Parathyroid adenoma (tissue), 2 donors: ENCODE measurements at regions not wholly inside any gene's neighbourhood (a gene's known extent, or its start where the extent isn't known, plus 50 kb on each side); places are given as distances from the start of the nearest gene placed in this dataset.

Experiments used
- H2AFZ ChIP-seq: fragments of 300-600 bp; sonication (generic); one replicate; pipeline ENCODE4 v1.7.0; 2017; ENCODE audit warnings: antibody characterized with exemption, mild to moderate bottlenecking
- H3K27ac ChIP-seq: fragments of 300-600 bp; sonication (generic); one replicate; pipeline ENCODE4 v1.7.0; 2017
- H3K27me3 ChIP-seq: fragments of 300-600 bp; sonication (generic); one replicate; pipeline ENCODE4 v1.7.0; 2017; ENCODE audit warnings: low read length; ENCODE audit not compliant: control insufficient read depth, insufficient read depth
- H3K36me3 ChIP-seq: fragments of 300-600 bp; sonication (generic); one replicate; pipeline ENCODE4 v1.7.0; 2017; ENCODE audit warnings: low read length; ENCODE audit not compliant: control insufficient read depth, insufficient read depth
- H3K4me1 ChIP-seq: fragments of 300-600 bp; sonication (generic); one replicate; pipeline ENCODE4 v1.7.0; 2017; ENCODE audit warnings: control low read depth
- H3K4me2 ChIP-seq: fragments of 300-600 bp; sonication (generic); one replicate; pipeline ENCODE4 v1.7.0; 2017; ENCODE audit warnings: low read length
- H3K4me3 ChIP-seq: fragments of 300-600 bp; sonication (generic); one replicate; pipeline ENCODE4 v1.7.0; 2017; ENCODE audit warnings: low read depth, low read length
- H3K79me2 ChIP-seq: fragments of 300-600 bp; sonication (generic); one replicate; pipeline ENCODE4 v1.7.0; 2017; ENCODE audit warnings: control low read depth
- H3K9ac ChIP-seq: fragments of 300-600 bp; sonication (generic); one replicate; pipeline ENCODE4 v1.7.0; 2017; ENCODE audit warnings: mild to moderate bottlenecking
- H3K9me3 ChIP-seq: fragments of 300-600 bp; sonication (generic); one replicate; pipeline ENCODE4 v1.7.0; 2017; ENCODE audit warnings: low read length; ENCODE audit not compliant: control insufficient read depth
- CTCF ChIP-seq: fragments of 300-600 bp; sonication (generic); IDR thresholded peaks from one replicate; pipeline ENCODE4 v1.7.0; 2017; ENCODE audit warnings: antibody characterized with exemption, mild to moderate bottlenecking
- donor health status: primary hyperparathyroidism.

- H3K4me1 ChIP-seq, result no peaks in the 10 kb centered on the region
- no peaks in the 10 kb centered on the region for H3K27me3 ChIP-seq
- H3K79me2 ChIP-seq, result no peaks in the 10 kb centered on the region
- H3K4me2 ChIP-seq, result no peak overlapping the region
- no peaks in the 10 kb centered on the region for H3K9me3 ChIP-seq
- no peak overlapping the region for H3K4me3 ChIP-seq
- no peaks in the 10 kb centered on the region for H3K36me3 ChIP-seq
- no peak overlapping the region for H2AFZ ChIP-seq
- H3K27ac ChIP-seq, result no peak overlapping the region
- no peak for TF ChIP-seq CTCF
- H3K9ac ChIP-seq, result no peak overlapping the region
These were observed 160.2 kb downstream of the MRPL14 start for GRCh38 chr6:43966853-43967718.

GRCh38 chr6:43966374-43966658, 160.9 kb downstream of the MRPL14 start:
- no peaks in the 10 kb centered on the region for H3K79me2 ChIP-seq
- no peaks in the 10 kb centered on the region for H3K36me3 ChIP-seq
- H3K4me3 ChIP-seq, result no peak overlapping the region
- no peaks in the 10 kb centered on the region for H3K9me3 ChIP-seq
- H3K4me1 ChIP-seq, result no peaks in the 10 kb centered on the region
- no peak overlapping the region for H3K4me2 ChIP-seq
- H3K27me3 ChIP-seq, result no peaks in the 10 kb centered on the region
- TF ChIP-seq CTCF, result no peak
- no peak overlapping the region for H3K27ac ChIP-seq
- no peak overlapping the region for H2AFZ ChIP-seq
- H3K9ac ChIP-seq, result no peak overlapping the region

GRCh38 chr6:43965628-43966373, 161.5 kb downstream of the MRPL14 start:
- TF ChIP-seq CTCF, result no peak
- no peaks in the 10 kb centered on the region for H3K79me2 ChIP-seq
- H3K4me1 ChIP-seq, result no peaks in the 10 kb centered on the region
- no peaks in the 10 kb centered on the region for H3K9me3 ChIP-seq
- H3K27ac ChIP-seq, result no peak overlapping the region
- H3K36me3 ChIP-seq, result no peaks in the 10 kb centered on the region
- H3K9ac ChIP-seq, result no peak overlapping the region
- H3K4me3 ChIP-seq, result no peak overlapping the region
- H3K4me2 ChIP-seq, result no peak overlapping the region
- H3K27me3 ChIP-seq, result no peaks in the 10 kb centered on the region
- no peak overlapping the region for H2AFZ ChIP-seq

GRCh38 chr6:43964659-43965570, 162.3 kb downstream of the MRPL14 start:
- H2AFZ ChIP-seq, result no peak overlapping the region
- no peaks in the 10 kb centered on the region for H3K27me3 ChIP-seq
- no peak overlapping the region for H3K27ac ChIP-seq
- no peak for TF ChIP-seq CTCF
- H3K4me2 ChIP-seq, result no peak overlapping the region
- H3K9ac ChIP-seq, result no peak overlapping the region
- H3K4me3 ChIP-seq, result no peak overlapping the region
- no peaks in the 10 kb centered on the region for H3K36me3 ChIP-seq
- H3K79me2 ChIP-seq, result no peaks in the 10 kb centered on the region
- H3K9me3 ChIP-seq, result no peaks in the 10 kb centered on the region
- no peaks in the 10 kb centered on the region for H3K4me1 ChIP-seq
